Adrenal gland (tissue), 9 donors: ENCODE measurements at regions not wholly inside any gene's neighbourhood (a gene's known extent, or its start where the extent isn't known, plus 50 kb on each side); places are given as distances from the start of the nearest gene placed in this dataset.

Source experiments
- DNase-seq, 7 donors: peaks; one replicate each; pipeline ENCODE4 v3.0.0-alpha.2; 2019 to 2020
- H3K27ac ChIP-seq, 5 donors: fragments of 200-600 bp; sonication (generic) in 4 of 5; 1 replicate in 3 of 5; 2 replicates in 2 of 5; pipeline versions ENCODE4 v1.5.1 to v1.8.0; 2016 to 2020; ENCODE audit warnings: mild to moderate bottlenecking in 1 of 5
- H3K27me3 ChIP-seq: fragments of 200-600 bp; 2 replicates; pipeline ENCODE4 v1.8.0; 2021
- H3K36me3 ChIP-seq, 2 donors: fragments of 200-600 bp; replicated peaks in 1 of 2; 1 replicate in 1 of 2; 2 replicates in 1 of 2; pipeline versions ENCODE4 v1.5.1 to v1.8.0; 2018 to 2022
- H3K4me1 ChIP-seq, 2 donors: fragments of 200-600 bp; replicated peaks in 1 of 2; 1 replicate in 1 of 2; 2 replicates in 1 of 2; pipeline versions ENCODE4 v1.5.1 to v1.8.0; 2018 to 2021
- H3K4me3 ChIP-seq, 4 donors: fragments of 200-600 bp; sonication (generic) in 3 of 4; one replicate each; pipeline ENCODE4 v1.5.1; 2016 to 2018
- H3K9me3 ChIP-seq, 3 donors: fragments of 200-600 bp; sonication (generic) in 1 of 3; replicated peaks in 1 of 3; 1 replicate in 2 of 3; 2 replicates in 1 of 3; pipeline versions ENCODE4 v1.5.1 to v1.8.0; 2016 to 2021
- POLR2A ChIP-seq, 2 donors: fragments of 450-650 bp; IDR thresholded peaks; one replicate each; pipeline ENCODE4 v1.6.1; 2017; ENCODE audit warnings: antibody characterized with exemption in 2 of 2, mild to moderate bottlenecking in 2 of 2, moderate library complexity in 1 of 2
- WGBS, 4 donors: extraction: QIAGEN DNeasy Blood & Tissue Kit in 2 of 4; methylation state at CpG; one replicate each; pipeline versions ENCODE4 v1.1.5 to v1.1.7; 2013 to 2017; 5-methylcytosine and 5-hydroxymethylcytosine counted together
- intact Hi-C, 2 donors: fragments of 100-400 bp; cut with DNase I; formaldehyde crosslinking; loops; one replicate each; pipeline versions ENCODE4 v1.14.1 to v1.15.0; 2022 to 2023
- TF ChIP-seq, protein P1 (sequence below), 6 experiments: fragments of 450-650 bp in 4 of 6; fragments of 200-600 bp in 2 of 6; sonication (generic) in 1 of 6; IDR thresholded peaks; 1 replicate in 5 of 6; 2 replicates in 1 of 6; pipeline versions ENCODE4 v1.5.1 to v1.8.0; 2016 to 2021; ENCODE audit warnings: antibody characterized with exemption in 6 of 6, mild to moderate bottlenecking in 2 of 6, moderate library complexity in 1 of 6
- donor health status: healthy with polysubstance abuse.
- donor health status: Bipolar disorder and iron deficiency.
- donor health status: DM: yes; HTN: yes; CAD: no.
- donor health status: DM: no; HTN: no; CAD: no.
- donor health status: DM: no; HTN: no; CAD: no.

DNA sequence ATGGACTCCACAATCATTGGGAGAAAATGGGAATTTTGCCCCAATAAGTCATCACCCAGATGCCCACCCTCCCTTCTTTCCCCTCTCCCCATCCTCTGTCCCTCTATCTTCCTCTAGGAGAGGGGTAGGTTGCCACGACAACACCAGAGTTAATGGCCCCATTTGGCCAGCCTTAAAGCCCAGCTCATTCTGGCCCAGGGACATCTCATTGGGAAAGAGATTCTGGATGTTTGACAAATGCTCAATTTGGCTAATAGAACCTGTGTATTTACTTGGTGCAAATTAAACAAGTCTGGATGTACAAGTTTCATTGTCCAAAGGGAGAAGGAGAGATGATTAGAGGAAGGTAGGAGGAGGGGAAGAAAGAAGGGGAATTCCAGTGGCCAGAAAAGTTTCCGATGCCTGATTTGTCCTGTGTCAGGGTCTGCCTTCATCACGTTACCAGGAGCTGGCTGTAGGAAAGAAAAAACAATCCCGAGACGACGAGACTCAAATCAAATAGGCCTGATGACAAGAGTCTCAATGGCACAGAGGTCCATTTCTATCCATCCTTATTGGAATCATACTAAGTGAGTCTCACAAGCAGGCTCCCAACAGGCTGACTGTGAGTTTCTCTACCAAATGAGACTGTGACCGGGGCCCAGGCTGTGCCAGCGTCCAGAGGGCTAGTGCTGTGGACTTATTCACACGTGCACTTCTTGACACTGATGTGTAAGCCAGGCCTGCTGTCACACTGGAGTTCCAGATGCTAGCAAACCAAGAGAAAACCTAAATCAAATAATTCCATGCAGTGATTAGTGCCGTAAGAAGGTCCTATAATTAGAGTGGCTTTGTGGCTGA lies 265.2 kb upstream of the APCDD1 start:
- H3K27me3 ChIP-seq: no peaks in the 10 kb centered on the region
- no peak for TF ChIP-seq POLR2A (IDR thresholded peaks at IDR 0.05)
- TF ChIP-seq, protein P1, sequence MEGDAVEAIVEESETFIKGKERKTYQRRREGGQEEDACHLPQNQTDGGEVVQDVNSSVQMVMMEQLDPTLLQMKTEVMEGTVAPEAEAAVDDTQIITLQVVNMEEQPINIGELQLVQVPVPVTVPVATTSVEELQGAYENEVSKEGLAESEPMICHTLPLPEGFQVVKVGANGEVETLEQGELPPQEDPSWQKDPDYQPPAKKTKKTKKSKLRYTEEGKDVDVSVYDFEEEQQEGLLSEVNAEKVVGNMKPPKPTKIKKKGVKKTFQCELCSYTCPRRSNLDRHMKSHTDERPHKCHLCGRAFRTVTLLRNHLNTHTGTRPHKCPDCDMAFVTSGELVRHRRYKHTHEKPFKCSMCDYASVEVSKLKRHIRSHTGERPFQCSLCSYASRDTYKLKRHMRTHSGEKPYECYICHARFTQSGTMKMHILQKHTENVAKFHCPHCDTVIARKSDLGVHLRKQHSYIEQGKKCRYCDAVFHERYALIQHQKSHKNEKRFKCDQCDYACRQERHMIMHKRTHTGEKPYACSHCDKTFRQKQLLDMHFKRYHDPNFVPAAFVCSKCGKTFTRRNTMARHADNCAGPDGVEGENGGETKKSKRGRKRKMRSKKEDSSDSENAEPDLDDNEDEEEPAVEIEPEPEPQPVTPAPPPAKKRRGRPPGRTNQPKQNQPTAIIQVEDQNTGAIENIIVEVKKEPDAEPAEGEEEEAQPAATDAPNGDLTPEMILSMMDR (IDR thresholded peaks at IDR 0.05): no peak
- H3K4me3 ChIP-seq: no peak overlapping the region
- H3K27ac ChIP-seq: no peak overlapping the region
- intact Hi-C loops: no loop called here
- no peak for DNase-seq
- no peaks in the 10 kb centered on the region for H3K36me3 ChIP-seq
- H3K4me1 ChIP-seq: no peaks in the 10 kb centered on the region
- WGBS, 4 donors: 77 to 91% (median 86%) methylated on average over 9 to 10 of the region's 10 CpGs
- no peaks in the 10 kb centered on the region for H3K9me3 ChIP-seq

DNA sequence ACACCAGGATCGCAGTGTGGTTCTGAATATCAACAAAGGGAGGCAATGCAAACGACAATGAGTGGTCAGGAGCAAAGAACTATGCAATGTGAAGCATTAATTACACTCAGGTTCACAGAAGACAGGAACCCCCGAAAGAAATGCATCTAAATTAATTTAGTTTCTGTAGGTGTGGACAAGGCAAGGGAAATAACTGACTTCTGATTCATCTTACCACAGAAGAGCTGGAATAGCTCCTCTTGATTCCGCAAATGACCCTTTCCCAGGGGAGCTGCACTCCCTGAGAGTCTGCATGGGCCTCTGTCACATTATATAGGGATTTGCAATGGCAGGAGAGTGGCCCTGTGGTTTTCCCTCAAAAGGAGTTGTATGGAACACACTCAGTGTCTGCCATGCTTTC lies 263.9 kb upstream of the APCDD1 start:
- 88 to 94% (median 91%) methylated on average over 4 of the region's 4 CpGs for WGBS, 4 donors
- H3K36me3 ChIP-seq: no peaks in the 10 kb centered on the region

DNA sequence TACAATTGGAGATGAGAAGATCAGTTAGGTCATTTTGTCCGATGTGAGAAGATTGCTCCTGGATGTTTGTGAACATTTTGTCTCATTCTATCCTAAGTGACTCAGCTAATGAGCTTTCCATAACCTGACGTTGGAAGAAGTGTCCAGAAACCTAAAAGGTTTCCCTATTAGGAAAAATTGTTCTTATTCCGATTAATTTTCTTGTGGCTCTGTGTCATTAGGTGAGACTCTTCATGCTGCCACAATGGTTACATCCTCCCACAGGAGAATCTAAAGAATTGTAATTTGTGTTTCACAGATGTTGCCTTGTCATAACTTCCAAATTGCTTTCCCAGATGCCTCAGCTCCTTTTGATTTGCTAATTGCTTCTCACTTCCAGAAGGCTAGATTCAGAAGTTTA lies 261.0 kb upstream of the APCDD1 start:
- 82 to 95% (median 88%) methylated on average over 3 of the region's 3 CpGs for WGBS, 4 donors
- Histone ChIP-seq H3K4me1 (no peaks in the 10 kb centered on the region), H3K27me3 (no peaks in the 10 kb centered on the region), H3K4me3 (no peak overlapping the region), H3K36me3 (no peaks in the 10 kb centered on the region), H3K9me3 (no peaks in the 10 kb centered on the region), H3K27ac (no peak overlapping the region)
- no peak for DNase-seq
- intact Hi-C loops: no loop called here
- no peak for TF ChIP-seq POLR2A (IDR thresholded peaks at IDR 0.05)
- TF ChIP-seq, protein P1 (IDR thresholded peaks at IDR 0.05): no peak

More for the DNA sequence above, 263.9 kb upstream of the APCDD1 start:
- H3K9me3 ChIP-seq: no peaks in the 10 kb centered on the region
- H3K4me3 ChIP-seq: no peak overlapping the region
- intact Hi-C loops: no loop called here
- DNase-seq: no peak
- no peaks in the 10 kb centered on the region for H3K27me3 ChIP-seq
- no peaks in the 10 kb centered on the region for H3K4me1 ChIP-seq
- no peak overlapping the region for H3K27ac ChIP-seq
- TF ChIP-seq, protein P1 (IDR thresholded peaks at IDR 0.05): no peak
- TF ChIP-seq POLR2A (IDR thresholded peaks at IDR 0.05): no peak

DNA sequence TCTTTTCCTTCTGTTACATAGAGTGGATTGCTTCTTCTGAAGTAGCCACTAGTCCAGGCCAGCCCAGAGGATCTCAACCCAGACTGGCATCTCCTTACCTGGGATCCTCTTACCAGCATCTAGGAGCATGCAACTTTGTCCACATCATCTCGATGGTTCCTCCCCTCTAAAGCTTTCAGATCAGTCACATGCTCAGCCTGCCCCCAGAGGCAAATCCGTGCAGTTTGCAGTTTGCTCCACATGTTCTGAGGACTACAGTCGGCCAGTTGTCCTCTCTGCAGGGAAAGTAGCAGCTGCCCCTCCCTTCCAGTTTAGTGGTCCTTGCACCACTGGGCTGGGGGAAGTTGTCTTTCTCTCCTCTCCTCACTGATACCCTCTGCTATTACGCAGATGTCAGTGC lies 259.8 kb upstream of the APCDD1 start:
- Histone ChIP-seq H3K36me3 (no peaks in the 10 kb centered on the region), H3K27me3 (no peaks in the 10 kb centered on the region), H3K4me3 (no peak overlapping the region), H3K9me3 (no peaks in the 10 kb centered on the region), H3K4me1 (no peaks in the 10 kb centered on the region), H3K27ac (no peak overlapping the region)
- no peak for TF ChIP-seq POLR2A (IDR thresholded peaks at IDR 0.05)
- TF ChIP-seq, protein P1 (IDR thresholded peaks at IDR 0.05): no peak
- DNase-seq: no peak
- 66 to 83% (median 81%) methylated on average over 4 of the region's 4 CpGs for WGBS, 4 donors
- intact Hi-C loops: no loop called here
